ENCODE measurements at regions not wholly inside any gene's neighbourhood (a gene's known extent, or its start where the extent isn't known, plus 50 kb on each side); places are given as distances from the start of the nearest gene placed in this dataset.

GRCh38 chrX:100477467-100477866 is 67.4 kb upstream of the PCDH19 start:
- TF ChIP-seq CTCF (IDR thresholded peaks at IDR 0.05; ENCODE audit: low read depth, low read length) (no peak), POLR2A (IDR thresholded peaks at IDR 0.05; ENCODE audit: extremely low read depth, insufficient read length) (no peak), MAX (IDR thresholded peaks at IDR 0.05; ENCODE audit: low read depth, low read length) (no peak)
